Omental fat pad (tissue), 3 donors: ENCODE measurements at regions not wholly inside any gene's neighbourhood (a gene's known extent, or its start where the extent isn't known, plus 50 kb on each side); places are given as distances from the start of the nearest gene placed in this dataset.

Experiments used
- ATAC-seq: fragments of 150-250 bp; one replicate; pipeline ENCODE4 v1.9.1; 2016; ENCODE audit warnings: mild to moderate bottlenecking, moderate library complexity; ENCODE audit not compliant: low FRiP score
- DNase-seq: peaks from one replicate; pipeline ENCODE4 v3.0.0-alpha.2; 2019; ENCODE audit warnings: low spot score
- CTCF ChIP-seq, 3 donors: fragments of 450-650 bp; IDR thresholded peaks; one replicate each; pipeline ENCODE4 v1.5.1; 2016 to 2017; ENCODE audit warnings: antibody characterized with exemption in 3 of 3, mild to moderate bottlenecking in 3 of 3, moderate library complexity in 2 of 3

GRCh38 chr14:82445810-82446570 is 912.3 kb upstream of the SEL1L start:
- no peak for ATAC-seq
- no peak for TF ChIP-seq CTCF (IDR thresholded peaks at IDR 0.05)
- DNase-seq: no peak

GRCh38 chr14:82447586-82447985 is 913.9 kb upstream of the SEL1L start:
- TF ChIP-seq CTCF (IDR thresholded peaks at IDR 0.05): no peak
- no peak for ATAC-seq
- DNase-seq: no peak

GRCh38 chr14:82449926-82450468 is 916.3 kb upstream of the SEL1L start:
- ATAC-seq: no peak
- DNase-seq: no peak
- no peak for TF ChIP-seq CTCF (IDR thresholded peaks at IDR 0.05)

- TF ChIP-seq CTCF (IDR thresholded peaks at IDR 0.05): no peak
- DNase-seq (no peak), ATAC-seq (no peak)
These were observed 918.0 kb upstream of the SEL1L start for GRCh38 chr14:82451675-82452074.

- no peak for ATAC-seq
- no peak for TF ChIP-seq CTCF (IDR thresholded peaks at IDR 0.05)
- no peak for DNase-seq
These were observed 948.7 kb upstream of the SEL1L start for GRCh38 chr14:82482345-82482744.

- TF ChIP-seq CTCF (IDR thresholded peaks at IDR 0.05): no peak
- ATAC-seq: no peak
- DNase-seq: no peak
These were observed 954.8 kb upstream of the SEL1L start for GRCh38 chr14:82488473-82488872.

GRCh38 chr14:82490397-82490796 is 956.7 kb upstream of the SEL1L start:
- DNase-seq (no peak), ATAC-seq (no peak)
- TF ChIP-seq CTCF (IDR thresholded peaks at IDR 0.05): no peak
